HUES6 (cell line): ENCODE measurements at regions not wholly inside any gene's neighbourhood (a gene's known extent, or its start where the extent isn't known, plus 50 kb on each side); places are given as distances from the start of the nearest gene placed in this dataset.

Experiments
- H3K27ac ChIP-seq: 2 replicates; pipeline ENCODE4 v1.7.0; 2013; ENCODE audit warnings: low read depth, mild to moderate bottlenecking, low read length, inconsistent platforms
- H3K27me3 ChIP-seq: 2 replicates; pipeline ENCODE4 v1.6.1; 2013; ENCODE audit warnings: low read length; ENCODE audit not compliant: control insufficient read depth, insufficient read depth
- H3K36me3 ChIP-seq: 2 replicates; pipeline ENCODE4 v1.6.1; 2013; ENCODE audit warnings: low read length; ENCODE audit not compliant: control insufficient read depth, insufficient read depth
- H3K4me1 ChIP-seq: 2 replicates; pipeline ENCODE4 v1.6.1; 2013; ENCODE audit warnings: low read length; ENCODE audit not compliant: control insufficient read depth, insufficient read depth
- H3K4me3 ChIP-seq: 2 replicates; pipeline ENCODE4 v1.5.1; 2013; ENCODE audit warnings: low read depth, low read length
- H3K9ac ChIP-seq: one replicate; pipeline ENCODE4 v1.6.1; 2013; ENCODE audit warnings: mild to moderate bottlenecking, low read length
- H3K9me3 ChIP-seq: 2 replicates; pipeline ENCODE4 v1.6.1; 2013; ENCODE audit warnings: low read depth, low read length; ENCODE audit not compliant: control insufficient read depth, insufficient read depth

- no peaks in the 10 kb centered on the region for H3K4me1 ChIP-seq
- H3K27me3 ChIP-seq = no peaks in the 10 kb centered on the region
- no peak overlapping the region for H3K27ac ChIP-seq
- no peak overlapping the region for H3K4me3 ChIP-seq
- no peaks in the 10 kb centered on the region for H3K36me3 ChIP-seq
- H3K9me3 ChIP-seq = no peaks in the 10 kb centered on the region
- no peak overlapping the region for H3K9ac ChIP-seq
These were observed 141.8 kb upstream of the C1QTNF7 start for GRCh38 chr4:15286041-15286440.

GRCh38 chr4:15291122-15291521 lies 136.7 kb upstream of the C1QTNF7 start:
- Histone ChIP-seq H3K27ac (no peak overlapping the region), H3K36me3 (no peaks in the 10 kb centered on the region), H3K4me3 (no peak overlapping the region), H3K9me3 (no peaks in the 10 kb centered on the region), H3K4me1 (no peaks in the 10 kb centered on the region), H3K27me3 (no peaks in the 10 kb centered on the region), H3K9ac (no peak overlapping the region)

GRCh38 chr4:15293711-15294110 lies 134.1 kb upstream of the C1QTNF7 start:
- H3K4me1 ChIP-seq = no peaks in the 10 kb centered on the region
- no peak overlapping the region for H3K9ac ChIP-seq
- no peaks in the 10 kb centered on the region for H3K36me3 ChIP-seq
- H3K4me3 ChIP-seq = no peak overlapping the region
- H3K27me3 ChIP-seq = no peaks in the 10 kb centered on the region
- H3K27ac ChIP-seq = no peak overlapping the region
- no peaks in the 10 kb centered on the region for H3K9me3 ChIP-seq

DNA sequence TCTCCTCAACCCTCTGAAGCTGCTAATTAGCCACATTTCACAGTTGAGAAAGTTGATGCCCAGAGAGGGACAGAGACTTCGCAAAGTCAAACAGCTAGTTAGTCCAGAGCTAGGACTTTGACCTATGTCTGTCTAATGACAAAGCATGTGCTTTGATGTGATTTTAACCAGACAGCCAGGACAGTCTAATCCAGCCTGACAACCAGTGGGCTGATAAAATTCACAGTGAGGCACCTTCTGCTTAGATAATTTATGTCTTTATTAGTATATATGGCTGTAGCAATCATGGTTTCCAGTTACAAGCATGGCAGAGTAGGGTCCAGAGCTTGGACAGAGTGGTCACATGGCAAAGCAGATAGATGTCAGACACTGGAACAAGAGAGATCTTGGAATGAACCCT lies 133.6 kb upstream of the C1QTNF7 start:
- Histone ChIP-seq H3K27me3 (no peaks in the 10 kb centered on the region), H3K4me3 (no peak overlapping the region), H3K36me3 (no peaks in the 10 kb centered on the region), H3K9ac (no peak overlapping the region), H3K4me1 (no peaks in the 10 kb centered on the region), H3K27ac (no peak overlapping the region), H3K9me3 (no peaks in the 10 kb centered on the region)

GRCh38 chr4:15294832-15295231 lies 133.0 kb upstream of the C1QTNF7 start:
- Histone ChIP-seq H3K4me1 (no peaks in the 10 kb centered on the region), H3K4me3 (no peak overlapping the region), H3K36me3 (no peaks in the 10 kb centered on the region), H3K27me3 (no peaks in the 10 kb centered on the region), H3K9ac (no peak overlapping the region), H3K27ac (no peak overlapping the region), H3K9me3 (no peaks in the 10 kb centered on the region)

DNA sequence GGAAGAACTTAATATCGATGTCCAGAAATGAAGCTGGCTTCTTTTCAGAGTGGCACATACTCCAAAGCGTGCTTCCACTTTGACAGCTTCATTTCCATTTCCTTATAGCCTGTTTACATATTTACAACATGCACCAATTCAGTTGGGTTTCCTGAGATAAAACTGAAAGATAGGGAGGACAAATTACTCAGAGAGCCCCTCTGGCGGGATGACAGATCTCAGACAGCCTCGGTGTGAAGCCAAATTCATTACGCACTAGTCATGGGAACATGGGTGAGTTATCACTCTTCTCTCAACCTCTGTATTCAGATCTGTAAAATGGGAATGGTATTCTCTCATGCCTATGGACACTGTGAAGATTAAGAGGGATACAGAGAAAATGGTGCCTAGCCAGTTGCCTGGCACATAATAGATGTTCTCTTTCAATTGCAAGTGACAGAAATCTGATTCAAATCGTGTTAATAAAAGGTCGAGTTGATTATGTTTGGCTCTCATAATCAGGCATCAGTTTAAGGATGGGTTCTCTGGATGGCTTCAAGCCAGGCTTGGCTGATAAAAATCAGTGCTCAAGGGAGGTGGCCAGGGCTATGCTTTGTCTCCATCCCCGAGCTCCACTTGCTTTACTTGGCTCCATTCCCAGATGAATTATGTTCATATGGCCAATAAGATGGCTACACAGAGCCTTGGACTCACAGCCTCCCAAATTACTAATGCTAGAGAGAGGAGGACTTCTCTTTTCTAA lies 132.2 kb upstream of the C1QTNF7 start:
- no peaks in the 10 kb centered on the region for H3K9me3 ChIP-seq
- no peaks in the 10 kb centered on the region for H3K27me3 ChIP-seq
- no peak overlapping the region for H3K4me3 ChIP-seq
- no peak overlapping the region for H3K27ac ChIP-seq
- H3K9ac ChIP-seq = no peak overlapping the region
- no peaks in the 10 kb centered on the region for H3K4me1 ChIP-seq
- H3K36me3 ChIP-seq = no peaks in the 10 kb centered on the region

- Histone ChIP-seq H3K36me3 (no peaks in the 10 kb centered on the region), H3K27me3 (no peaks in the 10 kb centered on the region), H3K9me3 (no peaks in the 10 kb centered on the region), H3K27ac (no peak overlapping the region), H3K4me3 (no peak overlapping the region), H3K4me1 (no peaks in the 10 kb centered on the region), H3K9ac (no peak overlapping the region)
These were observed 130.5 kb upstream of the C1QTNF7 start for GRCh38 chr4:15297344-15297743.

DNA sequence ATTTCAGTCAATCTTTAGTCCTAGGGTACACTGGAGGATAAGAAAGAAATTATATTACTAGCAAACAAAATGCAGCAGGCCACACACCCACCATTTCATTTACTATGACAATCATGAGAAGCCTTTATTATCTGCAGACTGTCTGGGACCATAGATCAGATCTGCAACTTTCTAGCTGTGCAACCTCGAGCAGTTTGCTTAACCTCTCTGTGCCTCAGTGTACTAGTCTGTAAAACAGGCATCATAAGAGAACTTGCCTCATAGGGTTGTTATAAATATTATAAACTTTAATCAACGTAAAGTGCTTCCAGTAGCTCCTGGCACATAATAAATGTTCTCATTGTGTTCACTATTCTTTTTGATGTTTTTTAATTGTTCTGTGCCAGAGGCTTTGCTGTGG lies 128.2 kb upstream of the C1QTNF7 start:
- H3K4me1 ChIP-seq = no peaks in the 10 kb centered on the region
- H3K36me3 ChIP-seq = no peaks in the 10 kb centered on the region
- no peaks in the 10 kb centered on the region for H3K27me3 ChIP-seq
- H3K9ac ChIP-seq = no peak overlapping the region
- no peak overlapping the region for H3K27ac ChIP-seq
- no peak overlapping the region for H3K4me3 ChIP-seq
- H3K9me3 ChIP-seq = no peaks in the 10 kb centered on the region

- no peak overlapping the region for H3K9ac ChIP-seq
- H3K27me3 ChIP-seq = no peaks in the 10 kb centered on the region
- H3K27ac ChIP-seq = no peak overlapping the region
- no peaks in the 10 kb centered on the region for H3K9me3 ChIP-seq
- H3K4me3 ChIP-seq = no peak overlapping the region
- H3K4me1 ChIP-seq = no peaks in the 10 kb centered on the region
- H3K36me3 ChIP-seq = no peaks in the 10 kb centered on the region
These were observed 124.7 kb upstream of the C1QTNF7 start for GRCh38 chr4:15303052-15303641.

DNA sequence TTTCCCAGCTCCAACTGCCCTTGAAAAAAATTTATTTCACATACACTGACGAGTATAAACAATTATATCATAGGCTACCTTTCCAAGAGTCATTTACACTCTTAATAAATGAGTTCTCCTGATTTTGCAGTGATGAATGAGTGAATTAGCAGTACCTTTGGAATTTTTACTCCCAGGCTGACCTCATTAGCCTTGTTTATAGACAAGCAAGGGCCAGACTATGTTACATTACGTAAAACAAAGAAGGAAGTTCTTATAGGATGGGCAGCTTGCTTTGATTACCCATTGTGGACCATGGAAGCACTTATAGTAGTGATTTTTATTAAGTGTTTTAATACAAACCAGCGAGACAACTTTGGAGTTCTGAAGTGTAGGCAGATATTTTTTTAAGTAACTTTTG lies 112.9 kb upstream of the C1QTNF7 start:
- no peaks in the 10 kb centered on the region; the same call in 1 of the 2 replicates for H3K4me1 ChIP-seq
- no peak overlapping the region for H3K27ac ChIP-seq
- H3K9me3 ChIP-seq = peaks cover 7% of the 10 kb centered on the region
- no peak overlapping the region for H3K4me3 ChIP-seq
- H3K9ac ChIP-seq = no peak overlapping the region
- no peaks in the 10 kb centered on the region for H3K36me3 ChIP-seq
- H3K27me3 ChIP-seq = no peaks in the 10 kb centered on the region

DNA sequence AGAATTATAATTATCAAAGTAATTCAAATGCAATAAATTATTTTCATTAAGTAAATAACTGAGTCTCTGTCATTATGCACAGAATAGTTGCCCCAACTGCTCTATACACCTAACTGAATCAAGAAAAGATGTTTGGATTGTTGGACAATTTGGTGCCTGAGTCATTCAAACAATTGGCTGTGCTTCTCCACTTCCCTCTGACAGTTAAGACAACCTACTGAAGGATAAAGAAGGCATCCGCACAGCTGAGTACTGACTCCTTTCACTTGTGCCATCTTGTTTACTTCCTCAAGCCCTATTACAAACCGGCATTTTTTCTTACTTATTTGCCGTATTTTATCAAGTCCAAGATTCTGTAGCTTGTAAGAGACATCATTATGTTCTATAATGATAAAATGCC lies 110.6 kb upstream of the C1QTNF7 start:
- no peaks in the 10 kb centered on the region for H3K36me3 ChIP-seq
- no peaks in the 10 kb centered on the region for H3K27me3 ChIP-seq
- H3K4me1 ChIP-seq = no peaks in the 10 kb centered on the region; the same call in 1 of the 2 replicates
- no peak overlapping the region for H3K4me3 ChIP-seq
- no peak overlapping the region for H3K9ac ChIP-seq
- no peaks in the 10 kb centered on the region for H3K9me3 ChIP-seq
- no peak overlapping the region for H3K27ac ChIP-seq
